ENCODE measurements at regions not wholly inside any gene's neighbourhood (a gene's known extent, or its start where the extent isn't known, plus 50 kb on each side); places are given as distances from the start of the nearest gene placed in this dataset.

DNA sequence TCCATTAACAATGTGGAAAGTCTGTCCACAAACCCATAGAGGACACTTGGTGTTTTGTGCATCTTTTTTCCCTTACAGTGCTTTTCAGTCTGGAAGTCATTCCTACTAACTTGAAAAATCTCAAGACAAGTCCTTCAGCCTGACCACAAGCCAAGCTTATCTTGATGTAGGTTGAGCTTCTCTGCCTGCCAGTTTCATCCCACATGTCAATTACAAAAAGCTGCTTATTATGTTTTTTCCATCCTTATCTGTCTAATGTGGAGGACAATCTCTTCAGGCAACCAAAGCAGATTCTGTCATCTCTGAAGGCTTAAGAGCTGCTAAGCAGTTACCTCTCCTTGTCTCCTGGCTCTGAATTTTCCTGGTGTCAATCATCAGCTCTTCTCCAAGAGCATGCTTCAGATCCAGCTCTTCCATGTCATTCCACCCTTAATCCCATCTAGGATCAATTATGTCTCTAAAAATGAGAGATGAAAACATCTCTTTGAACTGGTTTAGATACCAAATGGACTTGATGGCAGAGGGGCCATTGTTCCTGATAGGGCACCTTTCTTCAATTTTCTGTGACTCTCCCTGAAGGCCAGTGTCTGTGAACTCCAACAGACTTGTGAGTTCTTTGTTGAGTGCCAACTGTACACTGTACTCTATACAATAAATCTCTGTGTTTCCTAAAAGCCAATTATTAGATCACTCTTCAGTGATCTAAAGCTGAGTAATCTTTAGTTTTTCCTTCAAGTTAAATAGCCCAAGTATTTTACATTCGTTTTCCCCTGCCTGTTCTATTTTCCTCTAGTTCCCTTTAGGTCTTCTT lies 208.6 kb downstream of the RBM43 start:
- FAIRE-seq, result no peak

More for the DNA sequence above, 208.6 kb downstream of the RBM43 start:
- no TSS peak for BruUV-seq (replicated peaks)
- ChIA-PET CTCF (interaction anchor here (0.7 to 1.8 kb wide), 11 partner anchors 16 to 1466 kb away, joined by 3 to 18 read pairs (median 5); no protein-coding TSS in a partner anchor), POLR2A (no interaction called here)
- no peak overlapping the region for H3K4me2 ChIP-seq (ENCODE audit: insufficient read depth, low read length)
- intact Hi-C loops (cut with micrococcal nuclease), result loop anchor here (5.0 kb wide), 1 partner anchor 911 kb away; no protein-coding TSS in a partner anchor
- H3K27me3 ChIP-seq (ENCODE audit: control insufficient read depth in 2 of 2, insufficient read depth in 2 of 2, low read length in 2 of 2), result no peaks in the 10 kb centered on the region
- no peak overlapping the region for H3K9ac ChIP-seq (replicated peaks; ENCODE audit: extremely low read depth, insufficient read depth, low read length)
- H3K9me3 ChIP-seq (replicated peaks; ENCODE audit: control insufficient read depth, insufficient read depth, low read length), result no peaks in the 10 kb centered on the region
- no peak overlapping the region for H3K27ac ChIP-seq (ENCODE audit: insufficient read depth, low read depth, low read length)
- H4K20me1 ChIP-seq (replicated peaks; ENCODE audit: control insufficient read depth, extremely low read depth, insufficient read depth, low read length), result no peaks in the 10 kb centered on the region
- H3K4me1 ChIP-seq (ENCODE audit: control insufficient read depth, extremely low read depth, insufficient read depth, low read length), result no peaks in the 10 kb centered on the region
- no peak overlapping the region for H2AFZ ChIP-seq (ENCODE audit: low read depth, low read length)
- no peaks in the 10 kb centered on the region for H3K36me3 ChIP-seq (ENCODE audit: control insufficient read depth in 2 of 2, extremely low read depth in 1 of 2, insufficient read depth in 2 of 2, low read length in 2 of 2)
- DNase-seq (ENCODE audit: low read depth, low spot score), result no peak
- H3K4me3 ChIP-seq (replicated peaks in 1 of 3; ENCODE audit: insufficient read depth in 1 of 3, low read depth in 1 of 3, low read length in 3 of 3), result no peak overlapping the region
- H3K79me2 ChIP-seq (ENCODE audit: control insufficient read depth, insufficient read depth, low read length), result no peaks in the 10 kb centered on the region
- H3K9me1 ChIP-seq (replicated peaks; ENCODE audit: control insufficient read depth, extremely low read depth, insufficient read depth, low read length), result no peaks in the 10 kb centered on the region
- dilution Hi-C loops (cut with MboI; ENCODE audit: extremely low pct_ligation_motif_present, low sequenced_read_pairs), result no loop called here
- TF ChIP-seq POLR2A (IDR thresholded peaks at IDR 0.05; ENCODE audit: low read depth, low read length) (no peak), FOS (IDR thresholded peaks at IDR 0.05; ENCODE audit: borderline replicate concordance, insufficient read depth, low read length) (no peak), GATA2 (IDR thresholded peaks at IDR 0.05; ENCODE audit: insufficient read depth, insufficient read length, low read depth, low read length) (no peak), MYC (IDR thresholded peaks at IDR 0.05; ENCODE audit: low read depth, low read length) (no peak), JUN (IDR thresholded peaks at IDR 0.05; ENCODE audit: borderline replicate concordance, insufficient read depth, insufficient read length, low read depth) (no peak), EZH2 (IDR thresholded peaks at IDR 0.05; ENCODE audit: borderline replicate concordance, low read depth, low read length, severe bottlenecking) (no peak), CTCF (IDR thresholded peaks at IDR 0.05; ENCODE audit: extremely low read depth in 1 of 2, insufficient read depth in 1 of 2, low read depth in 1 of 2, low read length in 2 of 2) (no peak)
- TF ChIP-seq, protein P1, sequence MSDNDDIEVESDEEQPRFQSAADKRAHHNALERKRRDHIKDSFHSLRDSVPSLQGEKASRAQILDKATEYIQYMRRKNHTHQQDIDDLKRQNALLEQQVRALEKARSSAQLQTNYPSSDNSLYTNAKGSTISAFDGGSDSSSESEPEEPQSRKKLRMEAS (IDR thresholded peaks at IDR 0.05; ENCODE audit: insufficient read depth, insufficient read length), result no peak

All from endothelial cell of umbilical vein (primary cell).